ENCODE measurements at regions not wholly inside any gene's neighbourhood (a gene's known extent, or its start where the extent isn't known, plus 50 kb on each side); places are given as distances from the start of the nearest gene placed in this dataset.

- TF ChIP-seq CTCF (IDR thresholded peaks at IDR 0.05) (no peak), POLR2A (IDR thresholded peaks at IDR 0.05) (no peak)
Observed at GRCh38 chr2:122525336-122525735, 769.9 kb downstream of the TSN start.

All from body of pancreas (tissue), 4 donors.